ENCODE measurements at regions not wholly inside any gene's neighbourhood (a gene's known extent, or its start where the extent isn't known, plus 50 kb on each side); places are given as distances from the start of the nearest gene placed in this dataset.
"Not testable (repeated sequence)": the region's sequence is repeated elsewhere in the genome, so short reads cannot be mapped to it uniquely, and the experiment has no call there.

DNA sequence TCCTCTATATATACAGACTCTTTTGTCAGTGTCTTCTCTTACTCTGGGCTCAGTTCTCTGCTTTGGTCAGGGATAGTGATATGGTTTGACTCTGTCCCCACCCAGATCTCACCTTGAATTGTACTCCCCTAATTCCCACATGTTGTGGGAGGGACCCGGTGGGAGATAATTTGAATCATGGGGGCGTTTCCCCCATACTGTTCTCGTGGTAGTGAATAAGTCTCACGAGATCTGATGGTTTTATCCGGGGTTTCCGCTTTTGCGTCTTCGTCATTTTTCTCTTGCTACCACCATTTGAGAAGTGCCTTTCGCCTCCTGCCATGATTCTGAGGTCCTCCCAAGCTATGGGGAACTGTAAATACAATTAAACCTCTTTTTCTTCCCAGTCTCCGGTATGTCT lies 144.4 kb downstream of the GLUD2 start:
- Histone ChIP-seq H3K36me3 (ENCODE audit: low read length) (no peaks in the 10 kb centered on the region), H3K27me3 (ENCODE audit: low read length) (no peaks in the 10 kb centered on the region), H3K9ac (ENCODE audit: low read length) (no peak overlapping the region), H3K79me2 (ENCODE audit: insufficient read depth, low read length) (no peaks in the 10 kb centered on the region), H3K9me3 (ENCODE audit: insufficient read depth, low read length) (no peaks in the 10 kb centered on the region), H3K9me2 (replicated peaks; ENCODE audit: insufficient read depth, low read length) (no peaks in the 10 kb centered on the region), H2AFZ (ENCODE audit: low read depth, low read length, severe bottlenecking) (no peak overlapping the region), H3K27ac (ENCODE audit: low read depth, low read length) (no peak overlapping the region), H3F3A (ENCODE audit: insufficient read depth) (no peaks in the 10 kb centered on the region), H3K4me2 (ENCODE audit: low read depth, low read length, poor library complexity, severe bottlenecking) (no peak overlapping the region), H4K20me1 (ENCODE audit: low read depth, low read length) (no peaks in the 10 kb centered on the region), H3K4me3 (ENCODE audit: insufficient read depth, low read length, poor library complexity, severe bottlenecking) (no peak overlapping the region)
- TF ChIP-seq EZH2phosphoT487 (conservative IDR thresholded peaks at IDR 0.05; ENCODE audit: low read length) = no peak
- TF ChIP-seq, protein P1, sequence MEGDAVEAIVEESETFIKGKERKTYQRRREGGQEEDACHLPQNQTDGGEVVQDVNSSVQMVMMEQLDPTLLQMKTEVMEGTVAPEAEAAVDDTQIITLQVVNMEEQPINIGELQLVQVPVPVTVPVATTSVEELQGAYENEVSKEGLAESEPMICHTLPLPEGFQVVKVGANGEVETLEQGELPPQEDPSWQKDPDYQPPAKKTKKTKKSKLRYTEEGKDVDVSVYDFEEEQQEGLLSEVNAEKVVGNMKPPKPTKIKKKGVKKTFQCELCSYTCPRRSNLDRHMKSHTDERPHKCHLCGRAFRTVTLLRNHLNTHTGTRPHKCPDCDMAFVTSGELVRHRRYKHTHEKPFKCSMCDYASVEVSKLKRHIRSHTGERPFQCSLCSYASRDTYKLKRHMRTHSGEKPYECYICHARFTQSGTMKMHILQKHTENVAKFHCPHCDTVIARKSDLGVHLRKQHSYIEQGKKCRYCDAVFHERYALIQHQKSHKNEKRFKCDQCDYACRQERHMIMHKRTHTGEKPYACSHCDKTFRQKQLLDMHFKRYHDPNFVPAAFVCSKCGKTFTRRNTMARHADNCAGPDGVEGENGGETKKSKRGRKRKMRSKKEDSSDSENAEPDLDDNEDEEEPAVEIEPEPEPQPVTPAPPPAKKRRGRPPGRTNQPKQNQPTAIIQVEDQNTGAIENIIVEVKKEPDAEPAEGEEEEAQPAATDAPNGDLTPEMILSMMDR (IDR thresholded peaks at IDR 0.05; ENCODE audit: insufficient read depth, low read length, poor library complexity, severe bottlenecking) = no peak

DNA sequence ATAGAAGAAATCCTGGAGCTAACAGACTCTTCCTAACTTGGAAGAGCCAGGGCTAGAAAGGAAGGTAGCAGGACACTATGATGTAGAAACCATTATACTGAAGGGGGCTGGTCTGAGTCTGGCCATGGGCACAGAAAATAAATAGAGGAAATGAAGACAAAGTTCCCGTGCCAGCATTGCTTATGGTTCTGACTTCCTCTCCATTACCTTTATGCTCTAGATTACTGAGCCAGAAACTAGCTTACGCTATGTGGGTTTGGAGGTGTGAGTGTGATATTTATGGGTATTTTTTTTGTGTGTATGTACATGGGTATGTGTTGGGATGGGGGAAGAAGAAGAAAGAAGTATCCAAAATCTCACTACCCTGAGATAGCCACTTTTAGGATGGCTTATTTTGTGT lies 148.3 kb downstream of the GLUD2 start:
- Histone ChIP-seq H3K4me2 (ENCODE audit: low read depth, low read length, poor library complexity, severe bottlenecking) (no peak overlapping the region), H3K27me3 (ENCODE audit: low read length) (no peaks in the 10 kb centered on the region)

DNA sequence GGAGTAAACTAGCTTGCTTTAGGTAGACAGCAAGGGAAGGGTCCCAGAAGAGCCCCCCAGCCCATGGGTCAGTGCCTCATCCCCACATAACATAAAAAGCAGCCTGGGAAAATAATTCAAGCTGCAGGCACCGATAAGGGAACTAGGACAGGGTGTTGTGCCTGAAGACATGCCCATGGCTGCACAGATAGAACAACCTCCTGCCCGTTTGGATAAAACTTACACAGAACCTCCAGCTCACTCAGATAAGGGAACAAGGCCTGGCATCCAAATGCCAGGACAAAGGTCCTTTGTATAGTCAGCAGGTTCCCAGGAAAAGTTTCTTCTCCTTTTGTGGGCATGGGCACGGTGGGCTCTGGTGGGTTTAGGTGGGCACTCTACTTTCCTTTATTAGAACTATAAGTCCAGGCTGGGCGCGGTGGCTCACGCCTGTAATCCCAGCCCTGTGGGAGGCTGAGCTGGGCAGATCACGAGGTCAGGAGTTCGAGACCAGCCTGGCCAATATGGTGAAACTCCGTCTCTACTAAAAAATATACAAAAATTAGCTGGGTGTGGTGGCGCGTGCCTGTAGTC lies 149.5 kb downstream of the GLUD2 start:
- H4K20me1 ChIP-seq (ENCODE audit: low read depth, low read length); H3K27ac ChIP-seq (ENCODE audit: low read depth, low read length); H3K9me3 ChIP-seq (ENCODE audit: insufficient read depth, low read length); H3K27me3 ChIP-seq (ENCODE audit: low read length); H3K79me2 ChIP-seq (ENCODE audit: insufficient read depth, low read length); H3K9ac ChIP-seq (ENCODE audit: low read length); H3K4me3 ChIP-seq (ENCODE audit: insufficient read depth, low read length, poor library complexity, severe bottlenecking); H3K4me2 ChIP-seq (ENCODE audit: low read depth, low read length, poor library complexity, severe bottlenecking); H3F3A ChIP-seq (ENCODE audit: insufficient read depth); H2AFZ ChIP-seq (ENCODE audit: low read depth, low read length, severe bottlenecking); H3K36me3 ChIP-seq (ENCODE audit: low read length); H3K9me2 ChIP-seq (replicated peaks; ENCODE audit: insufficient read depth, low read length): not testable (repeated sequence)

More for the DNA sequence above, 148.3 kb downstream of the GLUD2 start:
- H3F3A ChIP-seq (ENCODE audit: insufficient read depth) = no peaks in the 10 kb centered on the region
- no peaks in the 10 kb centered on the region for H3K79me2 ChIP-seq (ENCODE audit: insufficient read depth, low read length)
- no peaks in the 10 kb centered on the region for H3K9me3 ChIP-seq (ENCODE audit: insufficient read depth, low read length)
- no peaks in the 10 kb centered on the region for H4K20me1 ChIP-seq (ENCODE audit: low read depth, low read length)
- no peak overlapping the region for H2AFZ ChIP-seq (ENCODE audit: low read depth, low read length, severe bottlenecking)
- H3K9ac ChIP-seq (ENCODE audit: low read length) = no peak overlapping the region
- H3K9me2 ChIP-seq (replicated peaks; ENCODE audit: insufficient read depth, low read length) = no peaks in the 10 kb centered on the region
- no peak overlapping the region for H3K27ac ChIP-seq (ENCODE audit: low read depth, low read length)
- H3K36me3 ChIP-seq (ENCODE audit: low read length) = no peaks in the 10 kb centered on the region
- TF ChIP-seq EZH2phosphoT487 (conservative IDR thresholded peaks at IDR 0.05; ENCODE audit: low read length) = no peak
- TF ChIP-seq, protein P1 (IDR thresholded peaks at IDR 0.05; ENCODE audit: insufficient read depth, low read length, poor library complexity, severe bottlenecking) = no peak
- no peak overlapping the region for H3K4me3 ChIP-seq (ENCODE audit: insufficient read depth, low read length, poor library complexity, severe bottlenecking)

DNA sequence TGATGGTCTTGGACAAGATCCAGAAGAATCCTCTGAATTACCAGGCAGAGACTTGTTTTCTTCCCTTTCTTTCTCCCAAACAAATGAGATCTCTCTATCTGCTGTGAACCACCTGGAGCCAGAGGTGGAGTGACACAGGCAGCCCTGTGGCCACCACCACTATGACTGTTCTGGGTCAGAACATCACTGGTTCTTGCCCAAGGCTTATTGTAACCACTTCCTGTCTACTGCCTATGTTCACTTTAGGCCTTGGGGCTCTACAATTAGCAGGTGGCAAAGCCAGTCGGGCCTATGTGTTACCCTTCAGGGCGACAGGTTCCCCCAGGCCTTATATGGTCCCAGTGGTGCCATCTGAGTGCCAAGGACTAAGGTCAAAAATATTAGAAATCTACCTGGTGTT lies 161.2 kb downstream of the GLUD2 start:
- no peaks in the 10 kb centered on the region for H3F3A ChIP-seq (ENCODE audit: insufficient read depth)
- H3K9ac ChIP-seq (ENCODE audit: low read length) = no peak overlapping the region
- H2AFZ ChIP-seq (ENCODE audit: low read depth, low read length, severe bottlenecking) = no peak overlapping the region
- H3K9me2 ChIP-seq (replicated peaks; ENCODE audit: insufficient read depth, low read length) = no peaks in the 10 kb centered on the region
- H3K27ac ChIP-seq (ENCODE audit: low read depth, low read length) = no peak overlapping the region
- no peaks in the 10 kb centered on the region for H3K36me3 ChIP-seq (ENCODE audit: low read length)
- no peaks in the 10 kb centered on the region for H3K79me2 ChIP-seq (ENCODE audit: insufficient read depth, low read length)
- no peak overlapping the region for H3K4me2 ChIP-seq (ENCODE audit: low read depth, low read length, poor library complexity, severe bottlenecking)
- H3K4me3 ChIP-seq (ENCODE audit: insufficient read depth, low read length, poor library complexity, severe bottlenecking) = no peak overlapping the region
- no peaks in the 10 kb centered on the region for H3K27me3 ChIP-seq (ENCODE audit: low read length)
- no peaks in the 10 kb centered on the region for H3K9me3 ChIP-seq (ENCODE audit: insufficient read depth, low read length)
- no peaks in the 10 kb centered on the region for H4K20me1 ChIP-seq (ENCODE audit: low read depth, low read length)
- TF ChIP-seq EZH2phosphoT487 (conservative IDR thresholded peaks at IDR 0.05; ENCODE audit: low read length) = no peak
- TF ChIP-seq, protein P1 (IDR thresholded peaks at IDR 0.05; ENCODE audit: insufficient read depth, low read length, poor library complexity, severe bottlenecking) = no peak
